ENCODE measurements at regions not wholly inside any gene's neighbourhood (a gene's known extent, or its start where the extent isn't known, plus 50 kb on each side); places are given as distances from the start of the nearest gene placed in this dataset.

- CTCF ChIA-PET = no interaction called here
- Histone ChIP-seq H3K4me1 (no peaks in the 10 kb centered on the region), H3K27ac (no peak overlapping the region), H3K9me3 (no peaks in the 10 kb centered on the region), H3K4me2 (no peak overlapping the region), H3K4me3 (no peak overlapping the region)
- no peak for DNase-seq (ENCODE audit: low read depth in 1 of 2, low spot score in 1 of 2)
- TF ChIP-seq USF2 (IDR thresholded peaks at IDR 0.05) = no peak
- no peak for TF ChIP-seq RCOR1 (IDR thresholded peaks at IDR 0.05; ENCODE audit: low read depth, low read length)
- no peak for TF ChIP-seq FOSB (CRISPR knock-in tag; IDR thresholded peaks at IDR 0.05)
- TF ChIP-seq FOSL2 (IDR thresholded peaks at IDR 0.05) = no peak
- no peak for TF ChIP-seq FOSL2 (CRISPR knock-in tag; IDR thresholded peaks at IDR 0.05)
- TF ChIP-seq CBX2 (IDR thresholded peaks at IDR 0.05; ENCODE audit: borderline replicate concordance, low read depth) = no peak
- no peak for TF ChIP-seq GATA3 (IDR thresholded peaks at IDR 0.05; ENCODE audit: borderline replicate concordance)
- TF ChIP-seq CHD2 (IDR thresholded peaks at IDR 0.05; ENCODE audit: low read length, partially characterized antibody) = no peak
- no peak for TF ChIP-seq REST (IDR thresholded peaks at IDR 0.05)
- no peak for TF ChIP-seq NR3C1 (IDR thresholded peaks at IDR 0.05)
- TF ChIP-seq ELK1 (IDR thresholded peaks at IDR 0.05; ENCODE audit: low read depth, low read length) = no peak
- TF ChIP-seq TFCP2L1 (CRISPR knock-in tag; IDR thresholded peaks at IDR 0.05) = no peak
- no peak for TF ChIP-seq NFE2L2 (conservative IDR thresholded peaks at IDR 0.05; ENCODE audit: low read length)
- ATAC-seq = no peak
- WGBS (ENCODE audit: missing lambda C conversion rate) = 59% methylated on average over 1 of the region's 1 CpG
- no peak for FAIRE-seq
- POLR2A ChIA-PET = no interaction called here
These were observed 1135.3 kb downstream of the SLITRK5 start for GRCh38 chr13:88806438-88806837.

GRCh38 chr13:88817560-88817959 is 1146.4 kb downstream of the SLITRK5 start:
- Histone ChIP-seq H3K4me2 (no peak overlapping the region), H3K4me3 (no peak overlapping the region), H3K27ac (no peak overlapping the region), H3K4me1 (no peaks in the 10 kb centered on the region), H3K9me3 (no peaks in the 10 kb centered on the region)
- POLR2A ChIA-PET = no interaction called here
- FAIRE-seq (no peak), DNase-seq (ENCODE audit: low read depth in 1 of 2, low spot score in 1 of 2) (no peak), ATAC-seq (no peak)
- CTCF ChIA-PET = no interaction called here
- TF ChIP-seq SREBF2 (IDR thresholded peaks at IDR 0.05) (no peak), RNF2 (IDR thresholded peaks at IDR 0.05; ENCODE audit: borderline replicate concordance, low read depth) (no peak), JUN (IDR thresholded peaks at IDR 0.05) (no peak), ATOH8 (CRISPR knock-in tag; IDR thresholded peaks at IDR 0.05; ENCODE audit: low read depth) (no peak)
- WGBS (ENCODE audit: missing lambda C conversion rate) = 19% methylated on average over 2 of the region's 2 CpGs

GRCh38 chr13:88823114-88823513 is 1151.9 kb downstream of the SLITRK5 start:
- no peak for ATAC-seq
- no peak for FAIRE-seq
- Histone ChIP-seq H3K4me3 (no peak overlapping the region), H3K4me1 (no peaks in the 10 kb centered on the region), H3K4me2 (no peak overlapping the region), H3K27ac (no peak overlapping the region), H3K9me3 (no peaks in the 10 kb centered on the region)
- CTCF ChIA-PET = no interaction called here
- 59% methylated on average over 2 of the region's 2 CpGs for WGBS (ENCODE audit: missing lambda C conversion rate)
- no peak for DNase-seq (ENCODE audit: low read depth in 1 of 2, low spot score in 1 of 2)
- POLR2A ChIA-PET = no interaction called here
- TF ChIP-seq RFX5 (IDR thresholded peaks at IDR 0.05) (no peak), ELK1 (IDR thresholded peaks at IDR 0.05; ENCODE audit: low read depth, low read length) (no peak), MYC (IDR thresholded peaks at IDR 0.05; ENCODE audit: borderline replicate concordance, low read length) (no peak), KDM1A (IDR thresholded peaks at IDR 0.05; ENCODE audit: low read depth) (no peak), RCOR1 (IDR thresholded peaks at IDR 0.05; ENCODE audit: low read depth, low read length) (no peak), CBX8 (IDR thresholded peaks at IDR 0.05) (no peak)
